ENCODE measurements at regions not wholly inside any gene's neighbourhood (a gene's known extent, or its start where the extent isn't known, plus 50 kb on each side); places are given as distances from the start of the nearest gene placed in this dataset.
"Not testable (repeated sequence)": the region's sequence is repeated elsewhere in the genome, so short reads cannot be mapped to it uniquely, and the experiment has no call there.

- not testable (repeated sequence) for TF ChIP-seq SIN3A (IDR thresholded peaks at IDR 0.05; ENCODE audit: borderline replicate concordance, insufficient read depth, low read depth, low read length); TCF7L2 (IDR thresholded peaks at IDR 0.05; ENCODE audit: low read depth, low read length)
Observed at GRCh38 chr6:58046584-58046983, 729.2 kb downstream of the PRIM2 start.

Measured in Panc1 (cell line).